NCI-H2171 (cell line): ENCODE measurements at regions not wholly inside any gene's neighbourhood (a gene's known extent, or its start where the extent isn't known, plus 50 kb on each side); places are given as distances from the start of the nearest gene placed in this dataset.
A peak's percentile ranks its signal among the peaks of the same experiment; 100 is the strongest.

ENCODE experiments used
- DNase-seq: peaks from one replicate; lab custom pipeline; 2025; lab: John Stamatoyannopoulos, UW

DNA sequence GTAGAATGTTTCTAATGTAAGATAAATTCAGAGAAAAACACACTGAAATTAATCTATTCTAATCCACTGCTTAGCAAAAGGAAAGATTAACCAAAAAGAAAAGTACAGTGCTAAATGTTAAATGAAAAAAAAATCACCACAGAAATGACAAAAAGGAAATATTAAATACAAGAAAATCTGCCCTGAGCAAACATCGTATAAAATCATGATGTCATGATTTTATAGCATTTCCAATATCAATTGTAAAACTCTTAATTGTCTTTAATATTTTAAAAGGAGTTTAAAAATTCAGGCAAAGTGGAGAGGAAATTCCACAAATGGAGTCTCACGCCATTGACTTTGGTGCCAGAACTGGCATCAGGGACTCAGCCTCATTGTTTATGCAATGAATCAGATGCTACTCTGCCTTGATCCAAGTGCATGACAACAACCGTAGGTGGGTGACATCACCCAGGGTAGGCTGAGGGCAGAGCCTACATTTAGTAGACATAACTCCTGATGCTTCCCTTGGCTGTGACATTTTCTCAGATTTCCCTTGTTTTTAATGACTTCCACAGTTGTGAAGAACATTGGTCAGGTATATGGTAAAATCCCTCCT, 696.8 kb downstream of the SEMA5A start:
- DNase-seq: no peak

DNA sequence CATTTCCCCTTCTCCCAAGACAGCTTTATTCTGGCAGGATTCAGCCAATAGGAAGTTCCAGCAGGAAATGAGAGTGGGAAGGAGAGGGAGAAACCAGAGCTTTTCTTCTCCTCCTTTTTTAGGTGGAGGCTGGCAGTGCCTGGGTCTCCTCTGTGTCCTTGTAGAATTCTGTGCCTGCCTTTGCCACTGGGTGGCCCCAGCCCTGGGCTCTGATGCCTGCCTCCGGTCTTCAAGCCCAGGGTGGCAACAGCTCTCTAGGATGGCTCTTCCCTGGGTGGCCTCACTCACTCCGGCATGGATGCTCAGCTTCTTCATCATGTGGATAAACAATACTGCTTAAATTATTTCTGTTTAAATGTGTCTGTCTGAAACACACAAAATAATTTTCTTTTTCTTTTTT, 694.8 kb downstream of the SEMA5A start:
- no peak for DNase-seq

DNA sequence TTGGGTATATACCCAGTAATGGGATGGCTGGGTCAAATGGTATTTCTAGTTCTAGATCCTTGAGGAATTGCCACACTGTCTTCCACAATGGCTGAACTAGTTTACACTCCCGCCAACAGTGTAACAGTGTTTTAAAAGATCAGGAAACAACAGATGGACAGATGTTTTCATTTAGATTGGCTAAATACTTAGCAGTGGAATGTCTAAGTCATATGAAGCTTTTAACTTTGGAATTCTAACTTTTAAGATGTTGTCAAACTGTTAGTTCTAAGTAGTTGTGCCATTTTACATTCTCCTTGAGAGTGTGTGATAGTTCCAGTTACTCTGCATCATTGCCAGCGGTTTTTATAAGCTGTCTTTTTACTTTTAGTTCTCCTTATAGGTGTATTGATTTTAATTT, 688.8 kb downstream of the SEMA5A start:
- no peak for DNase-seq

DNA sequence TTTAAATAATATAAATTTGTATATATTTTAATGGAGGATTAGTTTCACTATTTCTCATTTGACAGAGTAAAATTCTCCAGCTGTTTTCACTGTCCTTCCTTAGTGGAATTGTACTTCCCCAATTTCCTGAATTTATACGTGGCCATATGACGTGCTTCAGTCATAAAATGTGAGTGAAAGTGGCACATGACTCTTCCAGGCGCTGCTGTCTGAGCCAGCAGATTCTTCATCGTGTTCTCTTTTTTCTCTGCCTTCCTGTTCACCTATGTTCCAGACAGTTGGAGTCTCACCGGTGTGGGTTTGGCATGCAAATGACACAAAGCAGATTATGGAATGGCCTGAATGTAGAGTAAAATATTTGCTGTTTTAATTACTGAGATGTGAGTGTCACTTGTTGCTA, 684.1 kb downstream of the SEMA5A start:
- no peak for DNase-seq

DNA sequence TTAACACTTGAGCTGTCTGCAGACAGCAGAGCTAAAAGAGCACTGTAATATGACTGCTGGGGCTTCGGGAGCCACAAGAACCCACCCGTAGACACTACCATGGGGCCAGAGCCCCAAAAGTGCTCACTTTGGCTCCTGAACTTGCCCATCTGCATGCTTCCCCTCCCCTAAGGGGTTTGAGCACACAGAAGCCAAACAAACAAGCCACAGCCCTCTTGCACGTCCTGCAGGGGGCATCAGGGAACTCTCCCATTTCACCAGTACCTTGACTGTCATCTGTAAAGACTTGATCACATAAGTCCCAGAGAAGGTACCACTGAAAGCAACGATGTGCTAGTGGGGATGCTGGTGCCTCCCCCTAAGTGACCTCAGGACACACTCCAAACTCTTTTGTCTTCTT, 681.8 kb downstream of the SEMA5A start:
- DNase-seq: no peak

DNA sequence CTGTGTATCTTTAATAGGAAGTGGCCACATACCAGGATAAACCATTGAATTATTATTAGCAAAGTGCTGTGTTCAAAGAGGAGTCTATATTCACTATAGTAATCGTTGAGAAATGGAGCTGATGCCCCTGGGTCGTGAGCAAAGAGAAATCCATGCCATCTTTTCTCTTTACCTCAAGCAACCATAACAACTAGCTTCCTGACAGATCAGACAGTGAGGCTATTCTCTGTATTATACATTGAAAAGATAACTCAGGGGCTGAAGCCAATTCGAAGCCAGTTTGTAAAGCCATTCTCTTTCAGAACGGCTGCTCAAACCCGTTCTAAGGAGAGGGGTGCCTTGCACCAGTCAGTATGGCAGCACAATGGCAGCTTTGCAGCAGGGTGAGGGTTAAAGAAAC, 680.6 kb downstream of the SEMA5A start:
- no peak for DNase-seq

DNA sequence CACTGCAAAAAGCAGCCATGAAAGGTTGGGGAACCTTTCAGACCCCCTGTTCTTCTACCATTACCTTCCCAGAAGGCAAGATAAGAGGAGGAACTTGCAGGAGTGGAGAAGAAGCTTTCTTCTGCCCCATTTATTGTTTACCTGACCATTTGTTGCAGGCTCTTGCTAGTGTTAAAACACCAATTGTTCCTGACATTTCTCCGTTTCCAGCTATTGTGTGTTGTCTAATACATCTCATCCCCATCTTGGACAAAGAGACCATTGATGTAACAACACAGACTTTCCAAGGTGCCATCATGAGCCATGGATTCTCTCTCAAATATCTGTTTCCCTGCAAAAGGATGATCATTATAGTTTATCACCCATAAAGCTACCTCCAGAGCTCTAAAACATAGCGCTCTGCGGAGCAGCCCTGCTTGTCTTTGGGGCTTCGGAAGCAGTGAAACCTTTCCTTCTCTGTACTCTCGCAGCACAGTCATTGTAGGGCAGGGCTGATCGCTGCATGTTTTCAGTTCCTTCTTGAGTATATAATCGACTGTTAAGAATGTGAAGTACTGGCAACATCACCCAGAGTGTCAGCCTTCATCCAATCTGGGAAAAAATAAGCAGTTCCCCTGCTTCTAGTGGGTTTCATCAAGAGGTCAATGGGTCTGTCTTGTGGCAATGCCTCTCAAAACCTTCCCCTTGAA, 680.0 kb downstream of the SEMA5A start:
- DNase-seq: no peak

DNA sequence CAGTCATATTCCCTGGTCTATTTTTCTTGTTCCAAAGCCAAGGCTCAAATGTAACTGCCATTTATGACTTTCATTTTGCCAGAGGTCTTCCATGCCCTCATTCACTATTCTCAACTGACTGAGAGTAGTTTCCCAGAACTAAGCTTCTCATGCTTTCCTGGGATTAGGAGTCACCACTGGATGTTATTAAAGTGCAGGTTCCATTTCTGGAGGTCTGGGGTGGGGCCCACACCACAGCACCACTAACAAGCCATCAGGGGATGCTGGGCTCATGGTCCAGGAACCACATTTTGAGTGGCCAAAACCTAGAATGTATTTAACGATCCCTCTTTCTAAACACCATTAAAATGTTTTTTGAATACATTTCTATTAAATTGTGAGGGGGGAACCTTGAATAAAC, 677.6 kb downstream of the SEMA5A start:
- no peak for DNase-seq

DNA sequence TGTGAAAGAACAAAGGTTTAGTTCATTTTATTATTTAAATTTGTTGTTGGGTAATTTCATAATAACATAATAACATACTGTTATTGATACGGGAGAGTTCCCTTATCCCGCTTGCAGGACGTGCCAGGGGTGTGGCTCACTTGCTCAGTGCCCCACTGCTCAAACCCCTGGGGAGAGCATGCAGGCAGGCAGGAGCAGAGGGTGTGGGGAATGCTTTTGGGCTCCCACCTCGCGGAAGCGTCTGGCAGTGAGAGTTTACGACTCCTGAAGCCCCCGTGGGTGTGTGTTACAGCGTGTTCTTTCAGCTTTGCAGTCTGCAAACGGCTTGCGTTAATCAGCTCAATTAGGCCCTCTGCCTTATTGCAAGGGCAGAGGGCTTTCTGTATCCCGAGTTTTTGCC, 675.9 kb downstream of the SEMA5A start:
- DNase-seq: peak; percentile 65

DNA sequence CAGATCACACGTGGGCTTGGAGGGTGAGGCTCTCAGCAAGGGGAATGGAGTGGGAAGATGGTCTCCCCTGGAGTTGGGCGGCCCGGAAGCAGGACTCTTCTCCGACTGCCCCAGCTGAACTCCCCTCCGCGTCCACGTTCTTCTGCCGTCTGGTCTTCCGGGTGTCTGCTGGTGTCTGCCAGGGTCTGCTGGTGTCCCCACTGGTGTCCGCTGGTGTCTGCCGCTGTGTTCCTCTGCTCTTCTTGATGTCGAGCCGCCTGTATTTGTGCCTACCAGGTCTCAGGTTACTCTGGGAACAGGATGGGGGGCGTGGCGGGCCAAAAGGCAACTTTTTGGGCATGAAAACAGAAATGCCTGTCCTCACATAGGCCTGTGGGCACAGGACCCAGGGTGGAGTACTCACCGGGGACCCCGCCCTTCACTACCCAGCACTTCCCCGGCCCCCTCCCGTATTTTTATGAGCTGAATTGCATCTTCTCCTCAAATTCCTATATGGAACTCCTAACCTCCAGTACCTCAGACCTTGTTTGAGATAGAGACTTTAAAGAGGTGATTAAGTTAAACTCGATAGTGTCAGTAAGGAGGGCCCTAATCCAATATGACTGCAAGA, 675.4 kb downstream of the SEMA5A start:
- no peak for DNase-seq

DNA sequence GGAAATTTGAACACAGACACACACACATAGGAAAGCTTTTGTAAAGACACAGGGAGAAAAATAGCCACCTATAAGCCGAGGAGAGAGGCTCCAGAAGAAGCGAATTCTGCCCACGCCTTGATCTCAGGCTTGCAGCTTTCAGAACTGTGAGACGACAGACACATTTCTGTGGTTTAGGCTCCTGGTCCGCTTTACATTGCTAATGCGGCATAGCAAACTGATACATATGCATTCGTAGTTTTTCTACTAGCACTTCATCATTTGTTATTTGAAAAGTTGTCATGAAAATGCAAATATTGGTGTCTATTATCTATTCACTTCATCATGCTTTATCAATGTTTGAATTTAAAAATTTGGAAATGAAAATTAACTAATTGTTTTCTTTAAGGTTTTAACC, 674.9 kb downstream of the SEMA5A start:
- no peak for DNase-seq

DNA sequence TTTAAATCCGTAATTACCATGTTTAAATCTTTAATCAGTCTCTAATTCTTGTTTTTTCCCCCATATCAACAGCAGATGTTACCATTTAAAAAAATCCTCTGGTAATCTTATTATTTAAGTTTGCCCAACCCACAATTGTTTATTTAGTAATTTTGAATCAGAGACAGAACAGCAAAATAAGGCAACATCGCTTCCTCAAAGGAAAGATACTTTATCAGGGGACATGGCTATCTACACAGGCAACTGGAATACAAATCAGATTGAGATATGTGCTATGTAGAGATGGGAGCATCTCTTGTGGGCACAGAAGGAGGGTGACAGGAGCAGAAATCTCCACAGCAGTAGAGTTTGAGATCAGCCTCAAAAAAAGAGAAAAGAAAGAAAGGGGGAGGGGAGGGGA, 674.4 kb downstream of the SEMA5A start:
- DNase-seq: no peak

DNA sequence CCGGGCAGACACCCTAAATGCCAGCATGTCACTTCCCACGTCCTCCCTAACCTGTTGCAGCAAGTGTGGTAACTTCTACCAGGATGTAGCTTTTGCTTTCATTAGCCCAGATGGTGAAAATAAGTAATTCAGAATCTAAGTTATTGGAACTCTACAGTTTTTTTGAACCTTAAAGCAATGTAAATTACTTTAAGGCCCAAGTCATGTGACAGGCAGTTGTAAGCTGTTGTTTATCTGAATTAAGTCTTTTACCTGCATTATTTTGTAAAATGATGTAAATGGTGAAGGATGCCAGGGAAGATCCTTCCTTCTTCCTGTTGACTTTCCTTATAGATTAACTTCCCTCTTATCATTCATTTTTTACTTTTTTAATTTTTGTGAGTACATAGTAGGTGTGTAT, 670.2 kb downstream of the SEMA5A start:
- DNase-seq: no peak

DNA sequence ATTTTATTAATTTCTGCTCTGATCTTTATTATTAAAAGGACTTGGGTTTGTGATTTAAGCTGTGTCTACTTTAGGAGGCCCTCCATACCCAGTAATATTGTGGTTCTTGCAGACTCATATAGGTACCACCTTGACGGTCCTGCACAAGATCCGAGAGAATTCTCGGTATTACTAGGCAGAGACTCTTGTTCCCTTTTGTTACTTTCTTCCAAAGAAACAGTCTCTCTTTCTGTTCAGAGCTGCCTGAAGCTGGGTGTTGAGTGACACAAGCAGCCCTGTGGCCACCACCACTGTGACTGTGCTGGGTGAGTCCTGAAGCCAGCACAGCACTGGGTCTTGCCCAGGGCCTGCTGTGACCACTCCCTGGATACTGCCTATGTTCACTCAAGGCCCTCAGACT, 666.6 kb downstream of the SEMA5A start:
- no peak for DNase-seq

DNA sequence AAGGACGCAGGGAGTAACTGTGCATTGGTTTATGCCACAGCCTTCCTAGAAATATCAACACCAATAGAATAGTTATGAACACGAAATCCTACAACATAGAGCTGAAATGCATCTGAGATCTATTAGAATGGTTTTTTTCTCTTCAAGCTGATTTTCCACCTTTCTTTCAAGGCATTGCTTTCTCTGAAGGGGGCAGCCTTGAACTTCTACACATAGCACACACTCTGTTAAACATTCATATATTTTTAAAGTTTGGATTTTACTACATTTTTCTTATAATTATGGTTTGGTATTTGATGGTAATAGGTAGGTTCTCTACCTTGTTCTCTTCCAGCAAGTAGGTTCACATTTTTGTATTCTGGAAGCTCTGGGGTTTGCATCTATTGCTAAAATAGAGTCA, 661.8 kb downstream of the SEMA5A start:
- no peak for DNase-seq

DNA sequence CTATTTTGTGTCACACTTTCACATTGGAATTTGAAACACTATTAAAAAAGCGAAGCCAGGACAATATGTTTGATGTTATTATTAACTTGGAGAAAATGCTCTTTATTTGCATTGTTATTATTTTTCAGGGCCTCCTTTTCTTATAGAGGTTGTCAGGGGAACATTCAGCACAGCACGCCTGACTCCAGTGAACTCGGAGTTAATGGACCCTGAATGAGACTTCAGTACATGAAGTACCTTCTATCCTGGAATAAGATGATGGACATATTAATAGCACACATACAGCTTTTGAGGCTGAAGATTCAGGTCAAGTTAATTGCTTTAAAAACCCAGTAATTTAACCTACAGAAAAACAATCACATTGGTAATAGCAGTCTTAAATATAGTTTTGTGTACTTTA, 652.9 kb downstream of the SEMA5A start:
- no peak for DNase-seq

DNA sequence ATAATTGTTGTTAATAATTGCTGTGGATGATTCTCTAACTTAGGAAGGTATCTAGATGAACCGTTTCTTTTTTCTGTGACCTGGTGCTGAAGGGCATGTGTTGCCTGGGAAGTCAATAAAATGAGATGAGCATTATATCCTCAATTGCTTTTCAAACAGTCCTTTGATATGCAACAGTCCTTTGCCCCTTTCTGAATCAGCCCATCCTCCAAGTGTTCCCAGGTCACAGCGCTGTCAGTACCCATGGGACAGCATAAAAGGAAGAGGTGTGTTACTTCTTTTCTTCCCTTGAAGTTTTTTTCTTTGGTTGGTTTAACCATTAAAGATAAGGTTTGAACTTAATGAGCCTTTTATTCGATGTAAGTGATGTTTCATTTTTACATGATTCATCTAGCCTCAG, 651.8 kb downstream of the SEMA5A start:
- DNase-seq: no peak

DNA sequence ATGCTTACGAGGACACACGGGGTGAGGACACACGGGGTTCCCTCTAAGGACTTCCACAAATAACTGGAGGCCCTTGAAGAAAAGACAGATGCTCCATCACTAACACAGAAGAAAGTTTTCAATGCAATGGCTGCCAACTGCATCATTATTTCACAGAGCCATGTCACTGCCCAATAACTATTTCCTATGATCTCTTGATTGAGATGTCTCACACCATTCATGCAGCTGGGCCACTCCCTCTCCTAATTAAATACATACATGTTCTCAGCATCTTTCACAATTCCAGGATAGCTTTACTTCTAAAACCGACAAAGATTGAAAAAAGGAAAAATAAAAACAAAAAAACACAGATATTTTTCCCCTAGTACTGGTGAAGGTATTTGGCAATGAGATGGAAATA, 650.8 kb downstream of the SEMA5A start:
- DNase-seq: no peak

DNA sequence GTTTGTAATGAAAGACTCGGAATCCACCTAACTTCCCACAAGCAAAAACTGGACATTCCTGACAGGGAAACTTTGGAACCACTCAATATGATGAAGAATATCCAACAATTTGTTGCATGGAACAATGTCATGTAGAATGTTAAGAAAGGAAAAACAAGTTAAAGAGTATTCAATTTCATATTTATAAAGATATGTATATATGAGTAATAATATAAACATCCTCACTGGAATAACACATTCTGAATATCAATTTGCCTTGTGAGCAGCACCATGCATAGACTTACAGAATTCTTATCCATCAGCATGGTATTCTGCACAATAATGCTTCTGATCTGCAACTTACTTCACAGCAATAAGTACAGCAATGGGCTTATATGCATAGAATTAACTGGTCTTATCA, 650.3 kb downstream of the SEMA5A start:
- no peak for DNase-seq

DNA sequence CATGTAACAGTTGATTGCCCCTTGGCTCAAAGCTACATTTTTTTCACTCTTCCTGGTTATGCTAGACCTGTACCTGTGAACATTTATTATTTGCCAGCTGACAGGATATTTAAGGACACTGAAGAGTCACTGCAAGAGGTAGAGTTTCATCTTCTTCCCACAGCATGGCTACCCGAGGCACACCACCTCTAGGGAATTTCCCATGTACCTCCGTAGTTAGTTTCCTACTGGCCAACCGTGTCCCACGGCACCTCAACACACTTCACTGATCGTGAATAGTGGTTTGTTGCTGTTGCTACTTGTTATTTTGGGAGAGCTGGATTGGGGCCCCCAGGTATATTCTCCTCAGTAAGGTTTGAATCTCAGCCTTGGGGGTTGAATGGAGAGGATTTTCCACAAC, 648.6 kb downstream of the SEMA5A start:
- DNase-seq: peak; percentile 19

DNA sequence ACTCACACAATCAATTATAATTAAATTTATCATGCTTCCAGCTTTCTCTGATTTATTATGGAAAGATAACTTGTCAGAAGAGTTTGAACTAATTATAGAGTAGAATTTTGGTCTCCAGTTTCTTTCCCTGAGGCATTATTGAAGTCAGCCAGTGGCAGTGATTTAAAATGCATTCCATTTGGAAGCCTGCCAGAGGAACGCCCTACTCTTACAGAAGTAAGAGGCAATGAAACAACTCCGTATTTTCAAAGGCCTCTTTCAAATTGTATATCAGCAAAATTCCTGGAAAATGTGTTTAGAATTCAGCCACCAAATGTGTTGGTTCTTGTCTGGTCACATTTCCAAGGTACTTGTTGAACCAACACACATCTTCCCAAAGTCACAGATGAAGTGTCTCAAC, 640.9 kb downstream of the SEMA5A start:
- peak; percentile 27 for DNase-seq

DNA sequence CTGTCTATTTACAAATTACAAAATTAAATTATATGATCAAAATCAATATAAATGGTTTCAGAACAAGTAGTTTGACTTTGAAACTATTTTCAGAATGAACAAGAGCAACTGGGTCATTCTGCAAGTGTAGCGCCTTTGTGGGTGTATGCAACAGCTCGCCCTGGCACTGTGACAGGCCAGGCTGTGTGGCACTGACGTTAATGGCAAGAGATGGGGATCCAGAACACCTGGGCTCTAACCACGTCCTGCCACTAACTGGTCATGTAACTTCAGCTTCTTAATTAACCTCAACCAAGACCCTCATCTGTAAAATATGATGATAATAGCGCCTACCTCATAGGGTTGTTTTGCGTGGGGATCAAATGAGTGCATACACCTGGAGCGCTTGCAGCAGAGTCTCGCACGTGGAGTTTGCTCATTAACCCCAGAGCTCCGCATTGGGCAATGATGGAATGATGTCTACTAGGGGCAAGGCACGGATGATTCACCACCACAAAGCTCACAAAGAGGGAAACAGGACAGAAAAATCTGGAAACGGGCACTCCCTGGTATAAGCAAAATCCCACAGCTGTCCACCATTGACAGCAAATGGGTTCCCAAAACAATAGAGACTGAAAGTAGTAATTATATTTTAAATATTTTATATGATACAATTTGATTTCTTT, 639.4 kb downstream of the SEMA5A start:
- DNase-seq: no peak

DNA sequence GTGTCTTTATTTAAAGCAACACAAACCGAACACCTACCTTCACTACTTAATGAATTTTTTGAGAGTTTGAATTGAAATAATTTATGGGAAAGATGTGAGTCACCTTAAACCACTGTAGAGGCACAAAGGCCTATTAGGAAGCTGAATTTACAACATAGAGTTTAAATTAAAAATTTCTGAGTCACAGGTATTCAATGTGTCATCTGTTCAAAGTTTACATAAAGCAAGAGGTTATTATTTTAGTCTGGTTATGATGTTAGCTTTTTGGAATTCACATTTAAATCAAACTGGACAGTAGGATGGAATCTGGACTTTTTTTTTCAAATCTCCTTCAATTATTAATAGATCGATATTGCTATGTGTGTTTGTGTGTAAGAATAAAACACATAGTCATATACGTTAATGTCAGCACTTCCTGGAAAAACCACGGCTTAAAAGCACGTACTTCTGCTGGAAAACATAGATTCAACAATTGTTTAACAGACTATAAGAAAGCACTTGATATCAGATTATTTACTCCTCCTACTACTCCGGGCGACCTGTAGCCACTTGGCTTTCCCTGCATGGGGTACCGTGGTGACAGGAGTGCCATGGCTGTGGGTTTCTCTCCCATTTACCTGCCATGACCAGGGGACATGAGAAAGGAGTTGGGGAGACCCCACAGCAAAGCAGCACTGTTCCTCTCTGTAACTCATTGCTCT, 638.6 kb downstream of the SEMA5A start:
- no peak for DNase-seq
